ENCODE measurements at regions not wholly inside any gene's neighbourhood (a gene's known extent, or its start where the extent isn't known, plus 50 kb on each side); places are given as distances from the start of the nearest gene placed in this dataset.

DNA sequence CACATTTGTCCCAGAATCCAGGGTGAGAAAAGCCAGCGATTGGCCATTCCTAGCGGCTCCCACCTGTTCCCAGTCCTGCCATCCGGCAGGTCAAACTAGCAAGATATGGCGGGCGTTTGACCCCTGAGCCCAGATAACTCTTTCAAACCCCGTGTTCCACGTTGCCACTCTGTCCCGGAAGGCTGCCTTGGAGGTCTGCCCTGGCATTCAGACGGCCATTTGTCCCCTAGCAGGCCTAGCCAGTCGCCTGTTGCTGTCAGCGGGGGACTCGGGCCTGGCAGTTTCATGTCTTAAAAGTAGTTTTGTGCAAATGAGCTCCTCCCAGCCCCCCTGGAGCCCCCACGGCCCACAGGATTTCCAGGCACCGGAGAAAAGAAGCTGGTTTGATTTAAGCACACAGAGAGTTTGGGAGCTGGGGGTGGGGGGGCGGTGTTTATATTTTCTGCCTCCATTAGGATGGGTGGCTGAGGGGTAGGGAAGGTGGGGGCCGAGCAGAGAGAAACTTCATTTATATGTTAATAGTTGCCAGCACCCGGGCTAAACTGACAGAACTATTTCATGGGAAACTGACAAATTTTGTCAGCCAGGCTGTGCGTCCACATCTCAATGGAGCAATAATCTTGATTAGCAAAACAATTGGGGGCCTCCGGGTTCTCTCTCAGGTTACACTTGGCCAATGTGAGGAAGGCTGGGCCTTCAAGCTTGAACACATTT, 240.9 kb upstream of the SALL1 start:
- DNase-seq (ENCODE audit: low read depth) = no peak
- no peaks in the 10 kb centered on the region for H3K36me3 ChIP-seq (ENCODE audit: control insufficient read depth, insufficient read depth, low read length)
- CTCF ChIA-PET = interaction anchor here (0.8 to 1.7 kb wide), 5 partner anchors 8 to 242 kb away, joined by 3 to 5 read pairs (median 3); no protein-coding TSS in a partner anchor
- POLR2A ChIA-PET = no interaction called here
- no peak overlapping the region for H3K4me3 ChIP-seq (ENCODE audit: low read depth, low read length)
- no peak for TF ChIP-seq CTCF (IDR thresholded peaks at IDR 0.05; ENCODE audit: insufficient read depth, low read depth, low read length)
- H3K27me3 ChIP-seq (ENCODE audit: control insufficient read depth, insufficient read depth, low read length) = no peaks in the 10 kb centered on the region

DNA sequence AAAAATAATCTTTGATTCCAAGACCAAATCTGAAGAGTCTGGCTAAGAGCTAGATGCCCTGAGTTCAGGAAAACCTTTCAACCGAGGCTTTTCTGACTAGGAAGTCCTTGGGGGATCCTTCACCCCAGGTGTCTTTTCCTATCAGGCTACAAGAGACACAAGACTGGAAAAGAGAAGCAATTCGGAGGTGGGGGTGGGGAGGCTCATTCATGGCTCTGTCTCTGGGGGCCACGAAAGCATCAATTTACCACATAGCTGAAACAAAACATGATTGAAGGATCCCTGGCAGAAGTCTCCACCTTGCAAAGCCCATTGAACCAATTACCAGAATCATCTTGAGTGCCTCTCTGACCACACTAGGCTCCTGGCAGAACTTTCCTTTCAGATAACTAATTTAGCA, 239.8 kb upstream of the SALL1 start:
- ChIA-PET CTCF (interaction anchor here (1.7 kb wide), 1 partner anchor 15 kb away, joined by 4 read pairs; no protein-coding TSS in a partner anchor), POLR2A (no interaction called here)
- H3K4me3 ChIP-seq (ENCODE audit: low read depth, low read length) = no peak overlapping the region
- TF ChIP-seq CTCF (IDR thresholded peaks at IDR 0.05; ENCODE audit: insufficient read depth, low read depth, low read length) = no peak
- no peaks in the 10 kb centered on the region for H3K27me3 ChIP-seq (ENCODE audit: control insufficient read depth, insufficient read depth, low read length)
- H3K36me3 ChIP-seq (ENCODE audit: control insufficient read depth, insufficient read depth, low read length) = no peaks in the 10 kb centered on the region
- DNase-seq (ENCODE audit: low read depth) = no peak

- TF ChIP-seq CTCF (IDR thresholded peaks at IDR 0.05; ENCODE audit: insufficient read depth, low read depth, low read length) = no peak
- CTCF ChIA-PET = interaction anchor here (0.6 kb wide), 1 partner anchor 803 kb away, joined by 3 read pairs; no protein-coding TSS in a partner anchor
- Histone ChIP-seq H3K36me3 (ENCODE audit: control insufficient read depth, insufficient read depth, low read length) (no peaks in the 10 kb centered on the region), H3K27me3 (ENCODE audit: control insufficient read depth, insufficient read depth, low read length) (no peaks in the 10 kb centered on the region), H3K4me3 (ENCODE audit: low read depth, low read length) (no peak overlapping the region)
- POLR2A ChIA-PET = no interaction called here
- DNase-seq (ENCODE audit: low read depth) = no peak
Observed at GRCh38 chr16:51389881-51390280, 238.8 kb upstream of the SALL1 start.

GRCh38 chr16:51388516-51388951, 237.5 kb upstream of the SALL1 start:
- Histone ChIP-seq H3K27me3 (ENCODE audit: control insufficient read depth, insufficient read depth, low read length) (no peaks in the 10 kb centered on the region), H3K4me3 (ENCODE audit: low read depth, low read length) (no peak overlapping the region), H3K36me3 (ENCODE audit: control insufficient read depth, insufficient read depth, low read length) (no peaks in the 10 kb centered on the region)
- CTCF ChIA-PET = no interaction called here
- no peak for DNase-seq (ENCODE audit: low read depth)
- POLR2A ChIA-PET = no interaction called here
- no peak for TF ChIP-seq CTCF (IDR thresholded peaks at IDR 0.05; ENCODE audit: insufficient read depth, low read depth, low read length)

DNA sequence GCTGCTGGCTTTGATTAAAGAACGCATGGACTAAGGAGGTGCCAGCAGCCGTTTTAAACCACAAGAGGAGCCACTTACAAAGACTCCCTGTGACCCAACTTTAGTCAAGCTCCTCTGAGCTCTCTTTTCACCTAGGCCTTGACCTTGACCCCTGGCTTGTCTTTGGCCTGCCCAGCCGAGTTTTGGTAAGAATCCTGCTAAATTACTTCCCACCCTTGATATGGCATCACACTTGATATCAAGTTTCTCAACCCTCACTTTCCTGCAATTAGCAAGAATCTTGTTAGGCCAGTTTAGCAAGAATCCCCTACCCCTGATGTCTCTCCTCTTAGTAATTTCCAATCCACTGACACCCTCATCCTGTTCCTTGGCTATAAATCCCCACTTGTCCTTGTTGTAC, 232.8 kb upstream of the SALL1 start:
- TF ChIP-seq CTCF (IDR thresholded peaks at IDR 0.05; ENCODE audit: insufficient read depth, low read depth, low read length) = no peak
- Histone ChIP-seq H3K4me3 (ENCODE audit: low read depth, low read length) (no peak overlapping the region), H3K36me3 (ENCODE audit: control insufficient read depth, insufficient read depth, low read length) (no peaks in the 10 kb centered on the region), H3K27me3 (ENCODE audit: control insufficient read depth, insufficient read depth, low read length) (no peaks in the 10 kb centered on the region)
- ChIA-PET POLR2A (no interaction called here), CTCF (interaction anchor here (1.7 to 2.2 kb wide), 2 partner anchors 9 kb away, joined by 5 to 6 read pairs; no protein-coding TSS in a partner anchor)
- no peak for DNase-seq (ENCODE audit: low read depth)

All from BJ (cell line).